ENCODE measurements at regions not wholly inside any gene's neighbourhood (a gene's known extent, or its start where the extent isn't known, plus 50 kb on each side); places are given as distances from the start of the nearest gene placed in this dataset.
A peak's percentile ranks its signal among the peaks of the same experiment; 100 is the strongest.
"Not testable (repeated sequence)": the region's sequence is repeated elsewhere in the genome, so short reads cannot be mapped to it uniquely, and the experiment has no call there.

- no peak for DNase-seq (ENCODE audit: low read depth)
These were observed 131.0 kb downstream of the SMIM20 start for GRCh38 chr4:26044983-26045382.

GRCh38 chr4:26047795-26048194 lies 133.8 kb downstream of the SMIM20 start:
- DNase-seq (ENCODE audit: low read depth) = no peak

- DNase-seq (ENCODE audit: low read depth) = peak; percentile 96
These were observed 134.4 kb downstream of the SMIM20 start for GRCh38 chr4:26048378-26048882.

- peak; percentile 60 for DNase-seq (ENCODE audit: low read depth)
These were observed 134.9 kb downstream of the SMIM20 start for GRCh38 chr4:26048950-26049349.

GRCh38 chr4:26049447-26049846 lies 135.4 kb downstream of the SMIM20 start:
- DNase-seq (ENCODE audit: low read depth) = no peak

- DNase-seq (ENCODE audit: low read depth) = no peak
These were observed 136.2 kb downstream of the SMIM20 start for GRCh38 chr4:26050212-26050643.

GRCh38 chr4:26050671-26051070 lies 136.7 kb downstream of the SMIM20 start:
- DNase-seq (ENCODE audit: low read depth) = no peak

- DNase-seq (ENCODE audit: low read depth) = no peak
These were observed 137.2 kb downstream of the SMIM20 start for GRCh38 chr4:26051240-26051639.

- DNase-seq (ENCODE audit: low read depth) = peak; percentile 17
These were observed 138.9 kb downstream of the SMIM20 start for GRCh38 chr4:26052663-26053541.

GRCh38 chr4:26053761-26054160 lies 139.7 kb downstream of the SMIM20 start:
- no peak for DNase-seq (ENCODE audit: low read depth)

- no peak for DNase-seq (ENCODE audit: low read depth)
These were observed 141.8 kb downstream of the SMIM20 start for GRCh38 chr4:26055855-26056254.

- no peak for DNase-seq (ENCODE audit: low read depth)
These were observed 142.4 kb downstream of the SMIM20 start for GRCh38 chr4:26056406-26056805.

GRCh38 chr4:26057839-26058238 lies 143.8 kb downstream of the SMIM20 start:
- not testable (repeated sequence) for DNase-seq (ENCODE audit: low read depth)

GRCh38 chr4:26058537-26058936 lies 144.5 kb downstream of the SMIM20 start:
- DNase-seq (ENCODE audit: low read depth) = no peak

- no peak for DNase-seq (ENCODE audit: low read depth)
These were observed 145.6 kb downstream of the SMIM20 start for GRCh38 chr4:26059391-26060154.

- peak; percentile 21 for DNase-seq (ENCODE audit: low read depth)
These were observed 146.3 kb downstream of the SMIM20 start for GRCh38 chr4:26060286-26060685.

- peak; percentile 54 for DNase-seq (ENCODE audit: low read depth)
These were observed 147.4 kb downstream of the SMIM20 start for GRCh38 chr4:26061248-26061986.

GRCh38 chr4:26062215-26062614 lies 148.2 kb downstream of the SMIM20 start:
- DNase-seq (ENCODE audit: low read depth) = peak; percentile 82

GRCh38 chr4:26064009-26064408 lies 150.0 kb downstream of the SMIM20 start:
- not testable (repeated sequence) for DNase-seq (ENCODE audit: low read depth)

- DNase-seq (ENCODE audit: low read depth) = no peak
These were observed 151.8 kb downstream of the SMIM20 start for GRCh38 chr4:26065833-26066232.

- no peak for DNase-seq (ENCODE audit: low read depth)
These were observed 153.0 kb downstream of the SMIM20 start for GRCh38 chr4:26067035-26067434.

- DNase-seq (ENCODE audit: low read depth) = no peak
These were observed 155.2 kb downstream of the SMIM20 start for GRCh38 chr4:26069218-26069617.
